Astrocyte of the hippocampus (primary cell): ENCODE measurements at regions not wholly inside any gene's neighbourhood (a gene's known extent, or its start where the extent isn't known, plus 50 kb on each side); places are given as distances from the start of the nearest gene placed in this dataset.
"Not testable (repeated sequence)": the region's sequence is repeated elsewhere in the genome, so short reads cannot be mapped to it uniquely, and the experiment has no call there.

Experiments
- DNase-seq: peaks from one replicate; pipeline ENCODE4 v3.0.0; 2011; ENCODE audit warnings: low read depth, low spot score

DNA sequence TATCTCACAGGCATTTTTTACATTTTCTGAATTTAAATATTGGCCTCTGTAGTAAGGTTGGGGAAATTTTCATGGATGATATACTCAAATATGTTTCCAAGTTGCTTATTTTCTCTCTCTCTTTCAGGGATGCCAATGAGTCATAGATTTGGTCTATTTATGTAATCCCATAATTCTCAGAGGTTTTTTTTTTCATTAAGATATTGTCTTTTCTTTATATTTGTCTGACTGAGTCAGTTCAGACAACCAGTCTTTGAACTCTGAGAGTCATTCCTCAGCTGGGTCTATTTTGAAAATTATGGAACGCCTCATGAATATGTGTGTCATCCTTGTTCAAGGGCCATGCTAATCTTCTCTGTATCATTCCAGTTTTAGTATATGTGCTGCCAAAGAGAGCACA, 223.2 kb downstream of the PCSK1 start:
- peak; percentile 20 for DNase-seq

DNA sequence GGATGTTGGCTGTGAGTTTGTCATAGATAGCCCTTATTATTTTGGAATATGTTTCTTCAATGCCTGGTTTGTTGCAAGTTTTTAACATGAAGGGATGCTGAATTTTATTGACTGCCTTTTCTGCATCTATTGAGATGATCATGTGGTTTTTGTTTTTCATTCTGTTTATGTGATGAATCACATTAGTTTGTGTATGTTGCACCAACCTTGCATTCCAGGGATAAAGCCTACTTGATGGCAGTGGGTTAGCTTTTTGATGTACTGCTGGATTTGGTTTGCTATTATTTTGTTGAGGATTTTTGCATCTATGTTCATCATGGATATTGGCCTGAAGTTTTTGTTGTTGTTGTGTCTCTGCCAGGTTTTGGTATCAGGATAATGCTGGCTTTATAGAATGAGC, 225.6 kb downstream of the PCSK1 start:
- DNase-seq: no peak

DNA sequence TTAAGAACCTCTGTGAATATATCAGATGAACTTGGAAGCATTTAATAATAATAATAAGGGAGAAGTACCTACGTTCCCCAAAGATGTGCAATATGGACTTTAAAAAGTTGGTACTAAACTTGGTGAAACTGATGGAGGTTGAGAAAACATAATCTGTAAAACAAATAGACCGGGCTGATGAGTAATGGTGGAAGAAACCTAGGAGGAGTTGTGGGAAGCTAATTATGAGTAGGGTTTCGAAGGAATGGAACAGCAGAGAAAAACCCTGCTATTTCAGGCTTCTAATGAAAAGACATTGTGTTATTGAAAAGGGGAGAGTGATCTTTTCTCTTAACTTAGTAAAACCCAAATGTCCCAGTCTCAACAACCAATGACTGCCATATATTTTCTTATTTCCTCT, 229.3 kb downstream of the PCSK1 start:
- DNase-seq: peak; percentile 57

DNA sequence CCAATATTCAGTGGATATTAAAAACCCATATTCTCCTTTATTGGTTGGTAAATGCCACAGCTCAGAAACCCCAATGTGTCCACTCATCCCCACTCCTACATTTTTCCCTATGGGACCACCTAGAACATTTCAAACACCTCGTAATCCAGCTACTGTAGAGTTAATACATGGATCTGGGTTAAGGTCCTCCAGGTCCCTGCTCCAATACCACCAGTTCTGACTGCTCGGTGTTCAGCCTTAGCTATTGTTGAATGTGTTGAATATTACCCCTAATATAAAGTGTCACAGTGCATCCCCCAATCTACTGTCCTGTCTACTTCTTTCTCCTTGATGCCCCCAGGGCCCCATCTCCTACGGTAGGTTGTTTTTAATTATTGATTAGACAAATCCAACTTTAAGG, 231.5 kb downstream of the PCSK1 start:
- no peak for DNase-seq

DNA sequence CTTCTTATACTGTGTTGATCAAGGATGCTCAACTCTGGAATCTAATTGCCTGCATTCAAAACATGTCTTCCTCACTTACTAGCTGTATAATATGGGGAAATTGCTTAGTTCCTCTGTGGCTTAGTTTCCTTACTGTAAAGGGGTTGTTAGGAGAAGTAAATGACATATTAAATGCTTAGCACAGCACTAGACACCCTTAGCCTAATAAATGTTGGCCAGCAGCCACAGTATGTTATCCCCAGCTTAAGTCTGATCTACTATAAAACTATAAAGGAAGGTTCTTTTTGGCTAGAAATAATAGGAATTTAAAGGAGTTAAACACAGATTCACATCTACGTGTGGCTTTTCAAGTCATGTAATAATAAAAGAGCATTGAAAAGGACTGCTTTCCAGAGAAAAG, 232.4 kb downstream of the PCSK1 start:
- no peak for DNase-seq

DNA sequence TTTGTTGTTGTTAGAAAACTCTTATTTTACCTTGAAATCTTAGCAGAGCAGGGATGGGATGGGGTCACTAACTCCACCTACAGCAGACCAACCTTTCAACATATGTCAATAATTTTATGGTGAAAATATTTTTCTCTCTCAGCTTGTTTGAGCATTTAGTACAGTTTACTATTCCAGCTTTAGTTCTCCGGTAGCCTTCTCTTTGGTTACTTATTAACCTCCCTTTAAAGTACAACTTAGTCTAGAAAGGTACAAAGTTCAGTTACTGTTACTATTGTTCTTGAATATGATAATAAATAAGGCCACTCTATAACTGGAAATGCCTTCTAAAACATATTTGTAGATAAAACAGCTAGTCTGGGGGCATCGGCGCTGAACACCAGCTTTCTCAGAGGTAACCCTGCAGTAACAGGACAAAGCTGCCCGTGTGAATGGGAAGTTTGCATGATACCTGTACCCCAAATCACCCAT, 233.3 kb downstream of the PCSK1 start:
- DNase-seq: no peak

DNA sequence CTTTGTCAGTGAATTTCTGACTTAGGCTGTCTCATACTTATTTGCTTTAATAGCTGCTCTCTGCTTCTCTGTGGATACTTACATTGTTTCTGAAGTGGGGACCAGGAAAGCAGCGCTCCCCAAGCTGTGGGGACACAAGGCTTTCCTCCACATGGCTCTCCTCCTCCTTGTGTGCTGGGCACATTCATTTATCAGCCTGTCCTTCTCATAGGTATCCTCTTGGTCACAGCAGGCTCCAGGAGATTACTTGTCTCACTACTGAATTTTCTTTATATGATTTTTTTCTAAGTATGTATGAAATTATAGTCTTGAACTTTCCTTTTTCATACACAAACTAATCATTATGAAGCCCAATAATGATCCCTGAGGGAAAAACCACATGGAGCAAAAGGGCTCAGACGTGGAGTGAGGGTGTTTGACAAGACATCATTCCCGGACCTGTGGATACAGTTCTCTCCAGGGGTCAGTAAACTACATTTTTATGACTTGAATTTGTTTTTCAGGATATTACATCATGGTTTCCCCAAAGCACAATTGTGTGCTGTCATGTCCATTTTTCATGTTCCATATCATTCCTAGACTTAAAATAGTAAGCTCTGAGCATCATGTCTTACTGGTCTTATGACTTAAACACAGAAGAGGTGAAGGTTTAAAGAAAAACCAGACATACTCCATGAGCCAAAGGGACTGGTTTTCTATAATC, 234.5 kb downstream of the PCSK1 start:
- DNase-seq: no peak

DNA sequence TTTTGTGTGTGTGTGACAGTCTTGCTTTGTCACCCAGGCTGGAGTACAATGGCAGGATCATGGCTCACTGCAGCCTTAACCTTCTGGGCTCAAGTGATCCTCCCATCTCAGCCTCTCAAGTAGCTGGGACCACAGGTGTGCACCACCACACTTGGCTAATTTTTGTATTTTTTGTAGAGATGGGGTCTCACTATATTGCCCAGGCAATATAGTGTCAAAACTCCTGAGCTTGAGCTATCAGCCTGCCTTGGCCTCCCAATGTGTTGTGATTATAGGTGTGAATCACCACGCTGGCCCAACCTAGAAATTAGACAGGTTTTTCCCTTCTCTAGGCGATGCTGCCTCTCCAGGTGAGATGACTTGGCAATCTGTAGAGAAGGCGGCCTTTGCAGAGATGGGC, 235.3 kb downstream of the PCSK1 start:
- DNase-seq: not testable (repeated sequence)

DNA sequence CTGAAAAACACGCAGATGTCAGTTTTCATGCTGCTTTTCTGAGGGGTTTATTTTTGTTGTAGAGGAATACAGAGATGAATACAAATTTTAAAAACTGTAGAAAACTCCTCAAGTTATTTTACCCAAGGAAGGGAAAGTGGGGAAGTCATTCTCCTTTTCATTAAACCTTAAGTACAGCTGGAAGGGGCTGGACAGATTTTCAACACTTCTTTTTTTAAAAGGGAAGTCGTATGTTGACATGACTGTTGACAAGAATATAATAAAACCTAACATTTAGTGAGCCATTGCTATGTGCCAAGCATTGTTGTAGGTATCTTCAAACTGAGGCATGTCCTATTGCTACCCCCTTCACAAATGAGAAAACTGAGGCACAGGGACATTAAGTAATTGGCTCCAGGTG, 235.7 kb upstream of the ELL2 start:
- DNase-seq: no peak

DNA sequence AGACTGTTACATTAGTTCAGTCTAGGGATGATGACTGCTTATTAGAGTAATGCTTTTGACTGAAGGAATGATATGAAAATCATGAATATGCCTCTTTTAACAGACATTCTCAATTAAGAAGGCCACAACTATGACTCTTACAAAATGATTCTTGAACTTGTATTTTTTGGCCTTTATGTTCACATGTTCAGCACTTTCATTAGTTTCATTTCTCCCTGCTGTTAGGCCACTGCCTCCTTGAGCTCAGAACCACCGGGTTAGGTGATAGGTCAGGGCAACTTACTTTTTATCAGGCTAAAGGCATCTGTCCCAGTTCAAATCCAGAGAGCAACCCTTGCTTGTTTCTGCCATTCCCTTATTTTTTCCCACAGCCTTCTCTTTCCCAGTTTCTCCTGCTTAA, 235.2 kb upstream of the ELL2 start:
- DNase-seq: no peak

DNA sequence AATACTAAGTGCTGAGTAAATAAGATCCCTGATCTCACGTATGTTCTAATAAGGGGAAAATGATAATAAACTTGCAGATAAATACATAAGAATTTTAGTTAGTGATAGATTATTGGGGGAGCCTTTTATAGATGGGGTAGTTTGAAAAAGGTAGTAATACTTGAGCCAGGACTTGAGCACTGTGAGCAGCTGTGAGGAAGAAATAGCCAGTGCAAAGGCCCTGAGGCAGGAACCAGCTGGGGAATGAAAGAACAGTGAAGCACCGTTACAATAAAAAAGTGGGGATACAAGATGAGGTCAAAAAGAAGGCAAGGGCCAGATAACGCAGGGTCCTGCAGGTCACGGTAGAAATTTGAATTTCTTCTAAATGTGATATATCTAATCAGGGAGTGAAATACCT, 234.8 kb upstream of the ELL2 start:
- DNase-seq: no peak

DNA sequence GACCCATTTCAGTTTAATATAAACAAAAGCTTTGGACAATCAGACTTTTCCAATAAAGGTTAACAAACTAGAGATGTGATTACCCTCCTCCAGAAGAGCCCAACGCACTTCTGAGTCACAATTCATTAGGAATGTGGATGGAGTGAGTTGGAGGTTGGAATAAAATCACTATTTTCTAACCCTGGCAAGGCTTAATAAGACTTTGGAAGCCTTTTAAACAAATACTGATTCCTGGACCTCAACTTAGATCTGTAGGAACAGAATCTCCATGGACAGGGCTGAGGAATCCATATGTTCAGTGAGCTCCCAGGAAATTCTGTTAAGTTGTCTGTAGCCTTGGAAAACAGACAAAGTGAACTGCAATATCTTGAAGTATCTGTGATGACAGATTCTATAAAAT, 233.5 kb upstream of the ELL2 start:
- DNase-seq: peak; percentile 34

DNA sequence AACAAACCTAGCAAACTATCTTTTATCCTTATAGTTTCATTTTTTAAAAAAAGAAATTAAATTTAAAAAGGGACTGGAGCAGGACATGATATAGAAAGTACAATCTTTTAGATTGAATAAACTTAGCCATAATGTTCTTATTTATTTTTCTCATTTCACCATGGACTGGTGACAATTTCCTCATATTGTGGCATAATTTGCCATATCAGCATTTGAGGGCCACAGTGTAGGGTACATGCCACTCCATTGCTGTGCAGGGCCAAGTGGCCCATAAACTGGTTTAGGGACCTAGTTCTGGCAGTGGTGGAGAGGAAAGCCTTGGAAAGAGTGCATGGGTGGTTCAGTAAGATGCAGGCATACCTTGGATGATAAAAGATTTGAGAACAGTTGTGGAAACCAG, 232.9 kb upstream of the ELL2 start:
- DNase-seq: no peak

DNA sequence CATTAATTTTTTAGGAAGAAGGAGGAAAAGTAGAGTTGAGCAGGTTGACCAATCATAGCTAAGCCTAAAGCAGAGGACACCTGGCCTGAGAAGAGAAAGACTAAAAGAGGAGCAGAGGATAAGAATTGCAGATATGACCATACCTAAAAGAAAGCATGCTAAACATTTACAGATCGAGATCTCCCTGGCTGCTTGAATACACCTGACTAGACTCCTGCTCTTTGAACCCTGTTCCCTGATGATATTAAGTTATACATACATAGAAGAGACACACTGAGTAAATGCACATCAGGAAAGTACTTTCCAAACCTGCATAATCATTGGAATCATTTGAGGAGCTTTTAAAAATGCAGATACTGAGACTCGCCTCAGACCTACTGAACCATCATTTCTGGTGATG, 232.3 kb upstream of the ELL2 start:
- no peak for DNase-seq

DNA sequence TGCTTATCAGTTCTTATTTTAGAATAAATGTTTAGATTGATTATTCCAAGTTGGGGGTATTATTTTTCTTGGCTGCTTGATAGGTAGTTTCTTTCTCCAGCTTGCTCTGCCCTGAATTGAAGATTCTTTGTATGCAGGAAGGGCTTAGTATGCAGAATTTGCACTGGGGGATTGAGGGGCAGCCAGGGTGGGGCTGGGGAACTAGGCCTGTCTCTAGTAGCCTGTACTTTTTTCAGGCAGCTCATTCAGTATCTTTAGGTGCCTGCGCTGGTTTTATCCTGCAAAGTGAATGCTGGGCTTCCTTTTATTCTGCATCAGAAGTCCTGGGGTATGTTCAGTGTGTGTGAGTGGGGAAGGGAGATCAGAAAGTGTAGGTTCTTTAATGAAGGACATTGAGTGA, 228.3 kb upstream of the ELL2 start:
- no peak for DNase-seq

DNA sequence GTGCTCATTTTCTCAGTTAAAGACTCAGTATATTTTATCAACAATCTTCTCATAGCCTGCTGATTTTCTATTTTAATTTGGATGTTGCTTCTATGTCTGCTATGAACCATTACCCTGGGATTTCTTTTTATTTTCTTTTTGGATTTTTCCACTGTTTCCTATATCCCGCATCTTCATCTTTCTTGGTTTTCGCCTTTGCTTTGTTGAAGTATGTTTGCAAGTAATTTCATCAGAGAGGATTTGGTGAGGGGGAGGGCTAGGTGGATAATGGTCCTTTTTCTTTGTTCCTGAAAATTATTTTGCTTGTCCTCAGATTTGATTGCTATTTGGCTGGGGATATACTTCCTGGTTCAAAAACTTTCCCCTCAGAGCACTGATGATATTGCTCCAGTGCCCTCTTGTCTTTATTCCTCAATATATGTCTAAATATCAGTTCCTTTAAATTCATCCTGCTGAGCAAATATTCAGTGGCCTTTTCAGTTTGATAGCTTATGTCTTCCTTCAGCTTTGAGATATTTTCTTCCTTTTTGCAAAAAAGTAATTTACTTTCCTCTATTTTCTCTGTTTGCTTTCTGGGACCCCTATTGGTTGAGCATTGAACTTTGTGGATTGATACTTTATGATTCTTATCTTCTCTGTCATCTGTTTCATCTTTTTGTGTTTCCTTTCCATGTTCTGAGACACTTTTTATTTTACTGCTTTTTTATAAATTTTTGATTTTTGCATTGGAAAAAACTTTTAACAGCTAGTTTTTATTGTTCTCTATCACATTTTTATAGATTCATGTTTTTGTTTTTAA, 227.6 kb upstream of the ELL2 start:
- no peak for DNase-seq

DNA sequence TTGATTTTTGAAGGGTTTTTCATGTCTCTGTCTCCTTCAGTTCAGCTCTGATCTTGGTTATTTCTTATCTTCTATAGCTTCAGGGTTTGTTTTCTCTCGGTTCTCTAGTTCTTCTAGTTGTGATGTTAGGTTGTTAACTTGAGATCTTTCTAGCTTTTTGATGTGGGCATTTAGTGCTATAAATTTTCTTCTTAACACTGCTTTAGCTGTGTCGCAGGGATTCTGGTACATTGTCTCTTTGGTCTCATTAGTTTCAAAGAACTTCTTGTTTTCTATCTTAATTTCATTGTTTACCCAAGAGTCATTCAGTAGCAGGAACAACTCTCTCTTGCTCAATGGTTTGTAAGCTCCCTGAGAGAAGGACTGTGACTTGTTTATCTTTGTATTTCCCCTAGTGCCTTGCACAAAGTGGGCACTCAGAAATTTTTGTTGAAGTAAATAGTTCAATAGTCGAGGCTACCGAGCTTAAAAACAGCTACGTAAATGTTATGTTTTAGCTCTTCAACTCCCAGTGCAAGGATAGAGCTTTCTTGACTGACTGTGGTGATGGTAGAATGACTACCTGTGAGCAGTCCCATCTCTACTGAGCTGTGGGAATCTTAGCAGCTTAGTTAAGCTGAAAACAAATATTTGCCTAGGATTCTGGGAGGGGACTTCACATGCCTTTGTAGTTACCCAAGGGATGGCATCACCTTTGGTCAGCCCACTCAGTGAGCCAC, 225.8 kb upstream of the ELL2 start:
- DNase-seq: no peak

DNA sequence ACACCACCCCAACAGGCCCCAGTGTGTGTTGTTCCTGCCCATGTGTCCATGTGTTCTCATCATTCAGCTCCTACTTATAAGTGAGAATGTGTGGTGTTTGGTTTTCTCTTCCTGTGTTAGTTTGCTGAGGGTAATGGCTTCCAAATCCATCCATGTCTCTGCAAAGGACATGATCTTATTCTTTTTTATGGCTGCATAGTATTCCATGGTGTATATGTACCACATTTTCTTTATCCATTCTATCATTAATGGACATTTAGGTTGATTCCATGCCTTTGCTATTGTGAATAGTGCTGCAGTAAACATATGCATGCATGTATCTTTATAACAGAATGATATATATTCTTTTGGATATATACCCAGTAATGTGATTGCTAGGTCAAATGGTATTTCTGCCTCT, 222.9 kb upstream of the ELL2 start:
- not testable (repeated sequence) for DNase-seq

DNA sequence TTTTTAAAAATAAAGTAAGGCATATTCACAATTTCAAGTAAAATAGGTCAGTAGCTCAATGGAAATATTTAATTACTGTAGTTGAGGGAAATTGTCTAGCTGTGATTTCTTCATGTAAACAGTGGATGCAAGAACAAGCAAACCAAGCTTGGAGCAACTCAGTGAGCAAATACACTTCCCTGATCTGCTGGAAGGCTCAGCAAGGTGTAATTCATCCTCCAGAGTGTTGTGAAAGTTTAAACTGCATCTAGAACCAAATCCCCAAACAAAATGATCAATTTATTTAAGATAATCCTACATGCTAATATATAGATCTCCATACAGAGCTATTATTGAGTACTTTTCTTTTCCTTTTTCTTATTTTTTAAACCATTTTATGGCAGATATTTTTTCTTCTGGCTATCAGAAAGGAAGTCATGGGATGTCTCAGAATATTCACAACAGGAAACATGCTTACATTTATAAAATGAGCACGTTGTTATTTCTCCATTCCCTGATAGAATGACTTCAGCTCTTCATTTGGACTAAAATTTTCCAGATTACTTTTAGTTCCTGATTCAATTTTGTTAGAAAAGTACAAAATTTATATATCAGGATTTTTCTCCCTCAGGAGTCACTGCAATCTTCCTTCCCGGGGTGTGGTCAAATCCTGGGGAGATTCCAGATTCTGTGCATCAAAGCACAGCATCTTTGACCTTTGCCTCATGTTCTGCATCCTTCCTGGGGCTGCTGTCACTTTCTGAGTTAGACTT, 219.2 kb upstream of the ELL2 start:
- DNase-seq: no peak

DNA sequence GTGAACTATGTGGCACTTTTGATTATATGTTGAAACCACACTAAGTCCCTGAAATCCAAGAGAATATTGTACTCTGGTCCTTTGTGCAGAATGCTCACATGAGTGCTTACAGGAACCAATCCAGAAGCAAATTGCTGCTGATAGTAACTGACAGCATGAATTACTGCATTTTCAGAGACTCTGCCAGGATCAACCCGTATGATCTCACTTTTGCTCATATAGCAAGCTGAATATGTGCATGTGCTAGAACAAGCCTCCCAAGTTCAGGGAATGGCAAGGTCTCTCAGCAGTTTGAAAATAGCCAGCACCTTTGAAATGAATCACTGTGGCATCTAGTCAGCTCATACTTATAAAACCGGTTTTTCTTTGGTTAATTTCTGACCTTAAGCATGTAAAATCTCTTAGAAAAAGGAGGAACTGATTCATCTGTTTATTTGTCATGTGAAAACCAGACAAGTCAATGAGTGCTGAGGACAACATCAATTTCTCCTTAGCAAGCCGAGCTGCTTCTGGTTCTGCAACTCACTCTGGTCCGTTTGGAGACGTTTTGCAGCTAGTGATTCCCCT, 215.7 kb upstream of the ELL2 start:
- DNase-seq: peak; percentile 72

DNA sequence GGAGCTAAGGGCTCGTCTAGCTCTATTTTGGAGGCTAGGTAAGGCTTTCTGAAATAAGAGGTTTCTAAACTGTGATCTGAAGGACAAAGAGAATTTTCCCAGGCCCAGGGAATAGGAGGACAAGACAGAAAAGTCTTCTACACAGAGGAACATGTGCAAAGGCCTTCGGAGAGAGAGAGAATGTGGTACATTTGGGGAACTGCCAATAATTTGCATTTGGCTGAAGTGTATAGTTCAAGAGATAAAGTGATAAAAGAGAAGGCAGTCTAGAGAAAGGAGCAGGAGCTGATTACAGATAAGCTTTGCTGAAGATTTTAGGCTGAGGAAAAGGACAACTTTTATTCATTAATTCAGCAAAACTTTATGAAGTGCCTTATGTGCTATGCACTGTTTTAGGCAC, 214.4 kb upstream of the ELL2 start:
- DNase-seq: no peak

DNA sequence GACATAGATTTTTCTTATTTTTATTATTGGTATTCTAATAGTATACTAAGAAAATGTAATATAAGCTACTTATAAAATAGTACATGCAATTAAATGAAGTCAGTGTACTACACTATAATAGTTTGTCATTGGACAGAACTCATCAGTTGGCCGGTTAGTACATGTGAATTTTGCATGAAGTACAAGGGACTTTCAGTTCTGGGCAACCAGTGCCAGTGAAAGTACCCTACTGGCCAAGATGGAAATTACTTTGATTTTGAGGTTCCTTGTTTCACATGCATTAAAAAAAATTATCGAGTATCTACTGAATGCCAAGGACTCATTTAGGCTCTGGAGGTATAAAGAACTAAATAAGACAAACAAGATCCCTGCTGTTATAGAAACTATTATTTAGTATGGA, 213.4 kb upstream of the ELL2 start:
- peak; percentile 11 for DNase-seq
